Adrenal gland (tissue), 9 donors: ENCODE measurements at regions not wholly inside any gene's neighbourhood (a gene's known extent, or its start where the extent isn't known, plus 50 kb on each side); places are given as distances from the start of the nearest gene placed in this dataset.

Experiments
- DNase-seq, 7 donors: peaks; one replicate each; pipeline ENCODE4 v3.0.0-alpha.2; 2019 to 2020
- H3K27ac ChIP-seq, 5 donors: fragments of 200-600 bp; sonication (generic) in 4 of 5; 1 replicate in 3 of 5; 2 replicates in 2 of 5; pipeline versions ENCODE4 v1.5.1 to v1.8.0; 2016 to 2020; ENCODE audit warnings: mild to moderate bottlenecking in 1 of 5
- H3K27me3 ChIP-seq: fragments of 200-600 bp; 2 replicates; pipeline ENCODE4 v1.8.0; 2021
- H3K36me3 ChIP-seq, 2 donors: fragments of 200-600 bp; replicated peaks in 1 of 2; 1 replicate in 1 of 2; 2 replicates in 1 of 2; pipeline versions ENCODE4 v1.5.1 to v1.8.0; 2018 to 2022
- H3K4me1 ChIP-seq, 2 donors: fragments of 200-600 bp; replicated peaks in 1 of 2; 1 replicate in 1 of 2; 2 replicates in 1 of 2; pipeline versions ENCODE4 v1.5.1 to v1.8.0; 2018 to 2021
- H3K4me3 ChIP-seq, 4 donors: fragments of 200-600 bp; sonication (generic) in 3 of 4; one replicate each; pipeline ENCODE4 v1.5.1; 2016 to 2018
- H3K9me3 ChIP-seq, 3 donors: fragments of 200-600 bp; sonication (generic) in 1 of 3; replicated peaks in 1 of 3; 1 replicate in 2 of 3; 2 replicates in 1 of 3; pipeline versions ENCODE4 v1.5.1 to v1.8.0; 2016 to 2021
- CTCF ChIP-seq, 6 experiments: fragments of 450-650 bp in 4 of 6; fragments of 200-600 bp in 2 of 6; sonication (generic) in 1 of 6; IDR thresholded peaks; 1 replicate in 5 of 6; 2 replicates in 1 of 6; pipeline versions ENCODE4 v1.5.1 to v1.8.0; 2016 to 2021; ENCODE audit warnings: antibody characterized with exemption in 6 of 6, mild to moderate bottlenecking in 2 of 6, moderate library complexity in 1 of 6
- POLR2A ChIP-seq, 2 donors: fragments of 450-650 bp; IDR thresholded peaks; one replicate each; pipeline ENCODE4 v1.6.1; 2017; ENCODE audit warnings: antibody characterized with exemption in 2 of 2, mild to moderate bottlenecking in 2 of 2, moderate library complexity in 1 of 2
- WGBS, 4 donors: extraction: QIAGEN DNeasy Blood & Tissue Kit in 2 of 4; methylation state at CpG; one replicate each; pipeline versions ENCODE4 v1.1.5 to v1.1.7; 2013 to 2017; 5-methylcytosine and 5-hydroxymethylcytosine counted together
- intact Hi-C, 2 donors: fragments of 100-400 bp; cut with DNase I; formaldehyde crosslinking; loops; one replicate each; pipeline versions ENCODE4 v1.14.1 to v1.15.0; 2022 to 2023
- donor health status: healthy with polysubstance abuse.
- donor health status: Bipolar disorder and iron deficiency.
- donor health status: DM: yes; HTN: yes; CAD: no.
- donor health status: DM: no; HTN: no; CAD: no.
- donor health status: DM: no; HTN: no; CAD: no.

DNA sequence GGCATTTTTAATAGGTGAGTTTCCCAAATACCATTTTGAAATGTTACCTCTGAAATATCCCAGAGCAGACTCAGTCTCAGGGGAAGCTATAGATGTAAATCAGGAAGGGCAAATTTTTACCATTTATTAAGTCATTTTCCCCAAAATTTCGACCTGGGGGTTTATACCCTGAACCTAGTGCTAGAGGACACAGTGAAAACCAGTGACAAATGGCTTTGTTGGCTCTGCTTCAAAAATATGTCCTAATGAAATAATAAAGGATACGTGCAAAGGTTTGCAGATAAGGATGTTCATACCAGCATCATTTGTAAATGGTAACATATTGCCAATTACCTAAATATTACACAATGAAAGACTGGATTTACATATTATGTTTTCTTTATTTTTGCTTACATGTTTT is 546.7 kb upstream of the ADAMTS9 start:
- WGBS, 4 donors: 22 to 42% (median 29%) methylated on average over 2 of the region's 2 CpGs
- no peak for TF ChIP-seq POLR2A (IDR thresholded peaks at IDR 0.05)
- TF ChIP-seq CTCF (IDR thresholded peaks at IDR 0.05): no peak
- intact Hi-C loops: no loop called here

GRCh38 chr3:65233561-65233960 is 545.8 kb upstream of the ADAMTS9 start:
- 70 to 80% (median 77%) methylated on average over 5 of the region's 5 CpGs for WGBS, 4 donors
- no peak overlapping the region for H3K27ac ChIP-seq
- TF ChIP-seq CTCF (IDR thresholded peaks at IDR 0.05) (no peak), POLR2A (IDR thresholded peaks at IDR 0.05) (no peak)
- no peaks in the 10 kb centered on the region for H3K9me3 ChIP-seq
- no peaks in the 10 kb centered on the region for H3K4me1 ChIP-seq
- no peaks in the 10 kb centered on the region for H3K36me3 ChIP-seq
- no peak overlapping the region for H3K4me3 ChIP-seq
- no peak for DNase-seq
- intact Hi-C loops: no loop called here
- no peaks in the 10 kb centered on the region for H3K27me3 ChIP-seq

More for the DNA sequence above, 546.7 kb upstream of the ADAMTS9 start:
- no peaks in the 10 kb centered on the region for H3K4me1 ChIP-seq
- no peaks in the 10 kb centered on the region for H3K27me3 ChIP-seq
- H3K27ac ChIP-seq: no peak overlapping the region
- no peaks in the 10 kb centered on the region for H3K9me3 ChIP-seq
- no peak for DNase-seq
- H3K36me3 ChIP-seq: no peaks in the 10 kb centered on the region
- H3K4me3 ChIP-seq: no peak overlapping the region

DNA sequence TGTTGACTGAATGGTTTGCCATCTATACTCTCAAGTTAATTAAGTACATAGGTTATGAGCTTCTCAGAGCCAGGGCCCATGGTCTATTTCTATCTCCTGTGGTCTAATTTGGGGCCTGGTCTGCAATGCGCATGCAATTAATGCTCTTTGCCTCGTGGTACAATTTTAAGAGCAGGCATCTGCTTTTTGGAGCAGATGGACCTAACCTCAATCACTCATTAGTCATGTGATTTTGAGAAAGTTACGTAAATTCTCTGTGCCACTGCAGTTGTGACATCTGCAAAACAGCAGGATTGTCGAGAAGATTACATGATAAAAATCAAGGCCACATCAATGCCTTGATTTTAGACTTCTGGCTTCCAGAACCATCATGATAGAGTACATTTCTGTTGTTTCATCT is 543.7 kb upstream of the ADAMTS9 start:
- TF ChIP-seq CTCF (IDR thresholded peaks at IDR 0.05) (no peak), POLR2A (IDR thresholded peaks at IDR 0.05) (no peak)
- DNase-seq: no peak
- 55 to 86% (median 66%) methylated on average over 4 of the region's 4 CpGs for WGBS, 4 donors
- intact Hi-C loops: no loop called here
- Histone ChIP-seq H3K4me1 (no peaks in the 10 kb centered on the region), H3K4me3 (no peak overlapping the region), H3K9me3 (no peaks in the 10 kb centered on the region), H3K27ac (no peak overlapping the region), H3K27me3 (no peaks in the 10 kb centered on the region), H3K36me3 (no peaks in the 10 kb centered on the region)

- intact Hi-C loops: no loop called here
- H3K9me3 ChIP-seq: no peaks in the 10 kb centered on the region
- no peak for DNase-seq
- H3K27ac ChIP-seq: no peak overlapping the region
- no peak overlapping the region for H3K4me3 ChIP-seq
- no peaks in the 10 kb centered on the region for H3K4me1 ChIP-seq
- WGBS, 4 donors: 78 to 89% (median 85%) methylated on average over 14 of the region's 14 CpGs
- TF ChIP-seq CTCF (IDR thresholded peaks at IDR 0.05) (no peak), POLR2A (IDR thresholded peaks at IDR 0.05) (no peak)
- H3K27me3 ChIP-seq: no peaks in the 10 kb centered on the region
- no peaks in the 10 kb centered on the region for H3K36me3 ChIP-seq
These were observed 542.7 kb upstream of the ADAMTS9 start for GRCh38 chr3:65230261-65231139.
